C4-2B (cell line): ENCODE measurements at regions not wholly inside any gene's neighbourhood (a gene's known extent, or its start where the extent isn't known, plus 50 kb on each side); places are given as distances from the start of the nearest gene placed in this dataset.

ENCODE experiments used
- H3K27ac ChIP-seq: fragments of 450-650 bp; 2 replicates; pipeline ENCODE4 v1.5.1; 2017
- CTCF ChIP-seq: fragments of 450-650 bp; conservative IDR thresholded peaks from 2 replicates; pipeline ENCODE4 v1.5.1; 2017; ENCODE audit warnings: mild to moderate bottlenecking
- ZFX ChIP-seq: fragments of 450-650 bp; IDR thresholded peaks from 2 replicates; pipeline ENCODE4 v1.6.1; 2017

GRCh38 chr6:761997-762396 lies 69.1 kb upstream of the EXOC2 start:
- no peak overlapping the region for H3K27ac ChIP-seq
- no peak for TF ChIP-seq CTCF
- TF ChIP-seq ZFX = no peak

- TF ChIP-seq CTCF (no peak), ZFX (no peak)
- no peak overlapping the region for H3K27ac ChIP-seq
Measured at GRCh38 chr6:760982-761955, 68.3 kb upstream of the EXOC2 start.

- TF ChIP-seq CTCF (no peak), ZFX (no peak)
- H3K27ac ChIP-seq = no peak overlapping the region
Measured at GRCh38 chr6:759729-760128, 66.8 kb upstream of the EXOC2 start.

- no peak for TF ChIP-seq CTCF
- no peak for TF ChIP-seq ZFX
- no peak overlapping the region for H3K27ac ChIP-seq
Measured at GRCh38 chr6:756224-756623, 63.3 kb upstream of the EXOC2 start.

GRCh38 chr6:754202-754601 lies 61.3 kb upstream of the EXOC2 start:
- H3K27ac ChIP-seq = no peak overlapping the region
- TF ChIP-seq CTCF (no peak), ZFX (no peak)

- TF ChIP-seq CTCF = no peak
- TF ChIP-seq ZFX = no peak
- no peak overlapping the region for H3K27ac ChIP-seq
Measured at GRCh38 chr6:753486-753885, 60.5 kb upstream of the EXOC2 start.

- TF ChIP-seq CTCF = no peak
- no peak for TF ChIP-seq ZFX
- no peak overlapping the region for H3K27ac ChIP-seq
Measured at GRCh38 chr6:752438-752837, 59.5 kb upstream of the EXOC2 start.
